ENCODE measurements at regions not wholly inside any gene's neighbourhood (a gene's known extent, or its start where the extent isn't known, plus 50 kb on each side); places are given as distances from the start of the nearest gene placed in this dataset.

DNA sequence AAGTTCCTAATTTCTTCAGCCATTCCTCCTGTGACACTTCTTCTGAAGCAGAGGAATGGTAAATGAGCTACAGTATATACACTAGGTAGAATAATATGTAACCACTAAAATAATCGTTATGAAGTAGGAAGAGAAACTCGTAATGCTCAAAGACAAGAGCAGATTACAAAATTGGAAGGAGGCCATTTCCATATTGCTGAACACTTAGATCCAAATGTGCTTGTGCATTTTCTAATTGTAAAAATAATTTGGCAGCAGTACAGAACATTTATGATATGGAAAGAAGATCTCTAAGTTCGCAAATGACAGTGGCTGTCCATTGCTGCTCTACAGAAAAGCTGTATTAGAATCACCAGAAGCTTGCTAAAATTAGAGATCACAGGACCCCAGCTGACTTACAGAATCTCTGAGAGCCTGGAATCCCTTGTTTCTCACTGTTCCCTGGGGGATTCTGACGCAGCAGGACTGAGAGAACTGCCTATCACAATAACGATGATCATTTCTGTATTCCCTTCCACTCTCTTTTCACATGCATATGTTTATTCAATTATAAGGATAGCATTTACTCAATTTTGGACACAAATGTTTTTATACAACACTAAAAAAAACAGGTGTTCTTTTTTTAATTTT, 242.1 kb downstream of the OMA1 start:
- TF ChIP-seq, protein P1, sequence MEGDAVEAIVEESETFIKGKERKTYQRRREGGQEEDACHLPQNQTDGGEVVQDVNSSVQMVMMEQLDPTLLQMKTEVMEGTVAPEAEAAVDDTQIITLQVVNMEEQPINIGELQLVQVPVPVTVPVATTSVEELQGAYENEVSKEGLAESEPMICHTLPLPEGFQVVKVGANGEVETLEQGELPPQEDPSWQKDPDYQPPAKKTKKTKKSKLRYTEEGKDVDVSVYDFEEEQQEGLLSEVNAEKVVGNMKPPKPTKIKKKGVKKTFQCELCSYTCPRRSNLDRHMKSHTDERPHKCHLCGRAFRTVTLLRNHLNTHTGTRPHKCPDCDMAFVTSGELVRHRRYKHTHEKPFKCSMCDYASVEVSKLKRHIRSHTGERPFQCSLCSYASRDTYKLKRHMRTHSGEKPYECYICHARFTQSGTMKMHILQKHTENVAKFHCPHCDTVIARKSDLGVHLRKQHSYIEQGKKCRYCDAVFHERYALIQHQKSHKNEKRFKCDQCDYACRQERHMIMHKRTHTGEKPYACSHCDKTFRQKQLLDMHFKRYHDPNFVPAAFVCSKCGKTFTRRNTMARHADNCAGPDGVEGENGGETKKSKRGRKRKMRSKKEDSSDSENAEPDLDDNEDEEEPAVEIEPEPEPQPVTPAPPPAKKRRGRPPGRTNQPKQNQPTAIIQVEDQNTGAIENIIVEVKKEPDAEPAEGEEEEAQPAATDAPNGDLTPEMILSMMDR (IDR thresholded peaks at IDR 0.05; ENCODE audit: insufficient read depth, low read length, poor library complexity, severe bottlenecking), result no peak
- Histone ChIP-seq H3K36me3 (ENCODE audit: control insufficient read depth, insufficient read depth, low read length) (no peaks in the 10 kb centered on the region), H3K27me3 (replicated peaks; ENCODE audit: control insufficient read depth, insufficient read depth, low read length) (no peaks in the 10 kb centered on the region), H3K4me3 (replicated peaks; ENCODE audit: low read depth, low read length) (no peak overlapping the region)
- DNase-seq (ENCODE audit: extremely low read depth, insufficient read length), result no peak

DNA sequence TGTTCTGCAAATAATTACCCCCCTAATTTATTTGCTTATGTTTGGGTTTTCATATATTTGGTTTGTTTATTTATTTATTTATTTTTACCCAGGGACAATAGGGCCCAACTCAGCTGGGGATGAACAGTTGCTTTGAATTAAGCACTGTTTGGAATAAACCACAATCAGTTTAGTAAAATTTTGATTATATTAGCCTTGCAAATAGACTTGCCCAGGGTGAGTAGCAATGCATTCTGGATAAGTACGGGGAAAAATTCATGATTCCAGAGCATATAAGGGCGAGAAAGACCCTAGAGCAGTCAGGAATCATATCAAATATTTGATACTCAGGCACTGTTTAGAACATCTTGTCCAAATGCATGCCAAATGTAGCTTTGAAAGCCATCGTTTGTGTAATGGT, 242.7 kb downstream of the OMA1 start:
- no peaks in the 10 kb centered on the region for H3K36me3 ChIP-seq (ENCODE audit: control insufficient read depth, insufficient read depth, low read length)
- TF ChIP-seq, protein P1 (IDR thresholded peaks at IDR 0.05; ENCODE audit: insufficient read depth, low read length, poor library complexity, severe bottlenecking), result no peak
- no peaks in the 10 kb centered on the region for H3K27me3 ChIP-seq (replicated peaks; ENCODE audit: control insufficient read depth, insufficient read depth, low read length)
- DNase-seq (ENCODE audit: extremely low read depth, insufficient read length), result no peak
- H3K4me3 ChIP-seq (replicated peaks; ENCODE audit: low read depth, low read length), result no peak overlapping the region

DNA sequence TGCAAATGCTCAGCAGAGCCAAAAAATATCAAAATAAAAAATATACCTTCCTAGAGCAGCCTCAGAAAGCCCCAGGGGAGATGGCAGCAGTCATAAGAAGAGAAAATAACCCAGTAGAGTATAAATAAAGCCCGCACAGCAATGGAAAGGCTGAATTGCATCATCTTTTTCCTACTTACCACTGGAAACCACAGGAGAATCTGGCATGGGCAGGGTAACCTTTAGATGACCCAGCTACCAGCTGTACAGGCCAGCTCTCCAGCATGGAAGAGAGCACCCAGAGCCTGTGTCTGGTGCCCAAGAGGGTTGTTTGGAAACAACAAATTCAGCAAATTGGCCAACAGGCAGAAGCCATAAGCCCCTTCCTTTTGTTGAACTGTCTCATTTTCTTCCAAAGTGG, 253.1 kb downstream of the OMA1 start:
- no peaks in the 10 kb centered on the region for H3K36me3 ChIP-seq (ENCODE audit: control insufficient read depth, insufficient read depth, low read length)
- H3K27me3 ChIP-seq (replicated peaks; ENCODE audit: control insufficient read depth, insufficient read depth, low read length), result no peaks in the 10 kb centered on the region
- TF ChIP-seq, protein P1 (IDR thresholded peaks at IDR 0.05; ENCODE audit: insufficient read depth, low read length, poor library complexity, severe bottlenecking), result no peak
- no peak overlapping the region for H3K4me3 ChIP-seq (replicated peaks; ENCODE audit: low read depth, low read length)
- DNase-seq (ENCODE audit: extremely low read depth, insufficient read length), result no peak

DNA sequence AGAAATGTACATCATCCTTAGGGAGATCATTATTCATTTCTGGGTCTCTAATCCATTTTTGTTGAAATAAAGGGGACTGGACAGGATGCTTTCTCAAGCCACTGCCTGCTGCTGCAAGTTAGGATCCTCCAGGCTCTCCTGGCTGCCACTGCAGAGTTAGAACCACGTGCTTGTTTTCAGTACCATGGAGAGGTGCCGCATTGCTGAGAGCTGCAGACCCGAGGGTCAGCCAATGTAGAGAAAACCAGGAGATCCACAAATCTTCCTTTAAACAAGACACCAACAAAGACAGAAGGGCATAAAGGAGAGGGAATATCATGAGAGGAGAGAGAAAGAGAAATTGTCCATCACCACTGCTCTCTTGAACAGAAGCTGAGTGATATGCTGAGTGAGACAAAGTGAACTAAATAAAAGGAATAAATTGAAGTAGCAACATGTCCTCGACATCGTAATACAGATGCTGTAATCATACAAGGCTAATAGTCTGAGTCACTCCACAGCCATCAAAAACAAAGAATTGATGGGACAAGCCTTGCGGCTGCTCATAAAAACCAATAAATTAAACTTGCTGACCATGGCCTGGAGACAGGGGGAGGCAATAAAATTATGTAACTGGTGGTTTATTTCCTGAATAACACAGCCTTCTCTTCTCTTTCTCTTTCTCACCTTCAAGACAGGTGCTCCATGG, 255.7 kb downstream of the OMA1 start:
- no peak for DNase-seq (ENCODE audit: extremely low read depth, insufficient read length)
- Histone ChIP-seq H3K36me3 (ENCODE audit: control insufficient read depth, insufficient read depth, low read length) (no peaks in the 10 kb centered on the region), H3K4me3 (replicated peaks; ENCODE audit: low read depth, low read length) (no peak overlapping the region), H3K27me3 (replicated peaks; ENCODE audit: control insufficient read depth, insufficient read depth, low read length) (no peaks in the 10 kb centered on the region)
- TF ChIP-seq, protein P1 (IDR thresholded peaks at IDR 0.05; ENCODE audit: insufficient read depth, low read length, poor library complexity, severe bottlenecking), result no peak

DNA sequence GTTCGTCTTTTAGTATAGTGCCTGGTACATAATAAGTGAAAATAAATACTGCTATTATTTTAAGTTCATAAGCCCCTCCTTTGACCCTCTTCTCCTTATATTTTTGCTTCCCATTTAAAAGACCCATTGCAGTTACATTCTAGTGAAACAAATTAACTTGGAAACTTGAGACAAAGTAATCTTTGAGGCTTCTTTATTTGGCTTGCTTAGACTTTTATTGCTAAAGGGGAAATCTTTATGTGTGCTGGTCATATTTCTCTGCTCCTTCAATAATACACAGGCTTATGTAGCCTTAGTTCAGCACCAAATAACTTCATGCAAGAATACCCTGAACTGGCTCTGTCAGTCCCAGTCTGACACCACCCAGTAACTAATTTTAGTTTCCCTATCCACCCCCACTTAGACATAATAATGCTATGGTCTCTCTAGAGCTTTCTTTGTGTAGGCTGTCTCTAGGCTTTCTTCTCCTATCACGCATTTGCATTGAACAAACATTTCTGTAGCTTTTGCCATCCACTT, 257.8 kb downstream of the OMA1 start:
- H3K36me3 ChIP-seq (ENCODE audit: control insufficient read depth, insufficient read depth, low read length), result no peaks in the 10 kb centered on the region
- no peak overlapping the region for H3K4me3 ChIP-seq (replicated peaks; ENCODE audit: low read depth, low read length)
- no peaks in the 10 kb centered on the region for H3K27me3 ChIP-seq (replicated peaks; ENCODE audit: control insufficient read depth, insufficient read depth, low read length)
- TF ChIP-seq, protein P1 (IDR thresholded peaks at IDR 0.05; ENCODE audit: insufficient read depth, low read length, poor library complexity, severe bottlenecking), result no peak
- no peak for DNase-seq (ENCODE audit: extremely low read depth, insufficient read length)

Measured in GM06990 (cell line).